ENCODE measurements at regions not wholly inside any gene's neighbourhood (a gene's known extent, or its start where the extent isn't known, plus 50 kb on each side); places are given as distances from the start of the nearest gene placed in this dataset.

DNA sequence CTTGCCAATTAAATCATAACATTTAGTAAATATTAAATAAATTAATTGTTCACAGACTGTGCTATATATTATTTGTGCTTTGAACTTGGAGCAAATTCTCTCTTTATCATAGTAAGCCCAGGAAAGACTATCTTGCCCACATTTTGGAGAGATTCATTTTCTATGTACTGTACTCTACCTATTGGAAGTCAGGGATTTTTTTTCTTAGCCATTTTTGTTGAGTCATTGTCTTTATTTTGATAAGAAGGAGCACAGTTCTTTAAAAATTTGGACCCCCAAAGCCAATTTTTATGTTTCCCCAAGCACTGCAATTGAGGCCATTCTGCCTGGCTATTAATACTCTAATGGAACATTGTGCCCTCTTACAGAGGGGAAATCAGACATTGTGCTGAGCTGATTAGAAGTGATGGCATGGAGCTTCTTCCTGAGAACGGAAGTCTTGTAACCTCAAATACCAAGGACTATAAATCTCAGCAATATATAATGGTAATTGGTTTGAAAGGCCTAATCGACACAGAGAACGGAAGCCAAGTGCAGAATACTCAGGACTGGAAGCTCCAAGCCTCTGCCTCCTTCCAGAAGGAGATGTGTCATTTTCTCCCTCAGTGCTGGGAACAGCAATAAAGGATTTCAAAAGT is 188.8 kb upstream of the PAPPA start:
- TF ChIP-seq, protein P1, sequence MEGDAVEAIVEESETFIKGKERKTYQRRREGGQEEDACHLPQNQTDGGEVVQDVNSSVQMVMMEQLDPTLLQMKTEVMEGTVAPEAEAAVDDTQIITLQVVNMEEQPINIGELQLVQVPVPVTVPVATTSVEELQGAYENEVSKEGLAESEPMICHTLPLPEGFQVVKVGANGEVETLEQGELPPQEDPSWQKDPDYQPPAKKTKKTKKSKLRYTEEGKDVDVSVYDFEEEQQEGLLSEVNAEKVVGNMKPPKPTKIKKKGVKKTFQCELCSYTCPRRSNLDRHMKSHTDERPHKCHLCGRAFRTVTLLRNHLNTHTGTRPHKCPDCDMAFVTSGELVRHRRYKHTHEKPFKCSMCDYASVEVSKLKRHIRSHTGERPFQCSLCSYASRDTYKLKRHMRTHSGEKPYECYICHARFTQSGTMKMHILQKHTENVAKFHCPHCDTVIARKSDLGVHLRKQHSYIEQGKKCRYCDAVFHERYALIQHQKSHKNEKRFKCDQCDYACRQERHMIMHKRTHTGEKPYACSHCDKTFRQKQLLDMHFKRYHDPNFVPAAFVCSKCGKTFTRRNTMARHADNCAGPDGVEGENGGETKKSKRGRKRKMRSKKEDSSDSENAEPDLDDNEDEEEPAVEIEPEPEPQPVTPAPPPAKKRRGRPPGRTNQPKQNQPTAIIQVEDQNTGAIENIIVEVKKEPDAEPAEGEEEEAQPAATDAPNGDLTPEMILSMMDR (IDR thresholded peaks at IDR 0.05), result no peak
- TF ChIP-seq ZFX (IDR thresholded peaks at IDR 0.05; ENCODE audit: borderline replicate concordance), result no peak

Measured in 22Rv1 (cell line).